DND-41 (cell line): ENCODE measurements at regions not wholly inside any gene's neighbourhood (a gene's known extent, or its start where the extent isn't known, plus 50 kb on each side); places are given as distances from the start of the nearest gene placed in this dataset.

Source experiments
- ATAC-seq: fragments of 200-7000 bp; cut with Tn5 transposase; 3 replicates; pipeline ENCODE4 v1.9.1; 2021; ENCODE audit warnings: low read depth; ENCODE audit not compliant: insufficient read depth
- DNase-seq: peaks from one replicate; pipeline ENCODE4 v3.0.0-alpha.2; 2020
- H2AFZ ChIP-seq: 2 replicates; pipeline ENCODE4 v1.6.0; 2012; ENCODE audit warnings: low read depth, low read length
- H3K27ac ChIP-seq: 2 replicates; pipeline ENCODE4 v1.5.1; 2012; ENCODE audit warnings: low read length, inconsistent platforms
- H3K27me3 ChIP-seq: fragments of 200-600 bp; sonication (generic); 2 replicates; pipeline ENCODE4 v1.6.0; 2012; ENCODE audit warnings: low read length, mild to moderate bottlenecking, inconsistent platforms; ENCODE audit not compliant: insufficient read depth, poor library complexity
- H3K36me3 ChIP-seq: 2 replicates; pipeline ENCODE4 v1.5.1; 2012; ENCODE audit warnings: low read length, inconsistent platforms; ENCODE audit not compliant: insufficient read depth
- H3K4me1 ChIP-seq: 2 replicates; pipeline ENCODE4 v1.5.1; 2012; ENCODE audit warnings: mild to moderate bottlenecking, low read length; ENCODE audit not compliant: insufficient read depth
- H3K4me2 ChIP-seq: 2 replicates; pipeline ENCODE4 v1.6.0; 2012; ENCODE audit warnings: mild to moderate bottlenecking, moderate library complexity, low read length, inconsistent platforms; ENCODE audit not compliant: insufficient read depth
- H3K4me3 ChIP-seq, 2 experiments: fragments of 200-600 bp in 1 of 2; shearing (Covaris generic) in 1 of 2; 2 replicates each; pipeline ENCODE4 v1.5.1; 2012 to 2016; ENCODE audit warnings: inconsistent platforms in 2 of 2, low read length in 2 of 2, mild to moderate bottlenecking in 2 of 2, low read depth in 1 of 2, moderate library complexity in 1 of 2
- H3K79me2 ChIP-seq: 2 replicates; pipeline ENCODE4 v1.6.0; 2012; ENCODE audit warnings: low read length, inconsistent platforms; ENCODE audit not compliant: insufficient read depth
- H3K9ac ChIP-seq: 2 replicates; pipeline ENCODE4 v1.6.0; 2012; ENCODE audit warnings: low read depth, mild to moderate bottlenecking, inconsistent platforms, low read length, moderate library complexity
- H3K9me3 ChIP-seq: 2 replicates; pipeline ENCODE4 v1.5.1; 2012; ENCODE audit warnings: low read length, moderate library complexity, mild to moderate bottlenecking, inconsistent platforms; ENCODE audit not compliant: insufficient read depth, severe bottlenecking
- H4K20me1 ChIP-seq: 2 replicates; pipeline ENCODE4 v1.6.0; 2012; ENCODE audit warnings: low read length; ENCODE audit not compliant: insufficient read depth
- CTCF ChIP-seq: IDR thresholded peaks from 2 replicates; pipeline ENCODE4 v1.5.1; 2012; ENCODE audit warnings: borderline replicate concordance, low read length, moderate library complexity, mild to moderate bottlenecking; ENCODE audit not compliant: poor library complexity, severe bottlenecking; ENCODE audit errors: extremely low read depth
- EZH2 ChIP-seq: IDR thresholded peaks from 3 replicates; pipeline ENCODE4 v1.6.1; 2012; ENCODE audit warnings: borderline replicate concordance, low read depth, mild to moderate bottlenecking, moderate library complexity, low read length, inconsistent platforms; ENCODE audit not compliant: severe bottlenecking

GRCh38 chr7:54255242-54255641, 286.9 kb upstream of the VSTM2A start:
- no peaks in the 10 kb centered on the region for H3K79me2 ChIP-seq
- no peaks in the 10 kb centered on the region for H3K4me1 ChIP-seq
- H3K36me3 ChIP-seq = no peaks in the 10 kb centered on the region
- no peak for TF ChIP-seq CTCF
- TF ChIP-seq EZH2 = no peak
- H3K4me2 ChIP-seq = no peak overlapping the region
- no peak overlapping the region for H2AFZ ChIP-seq
- no peak overlapping the region for H3K9ac ChIP-seq
- DNase-seq = no peak
- H3K27me3 ChIP-seq = no peaks in the 10 kb centered on the region
- H3K27ac ChIP-seq = no peak overlapping the region
- H3K4me3 ChIP-seq = no peak overlapping the region
- no peaks in the 10 kb centered on the region for H3K9me3 ChIP-seq
- H4K20me1 ChIP-seq = no peaks in the 10 kb centered on the region
- no peak for ATAC-seq

GRCh38 chr7:54259185-54259584, 283.0 kb upstream of the VSTM2A start:
- Histone ChIP-seq H3K4me2 (no peak overlapping the region), H3K27me3 (no peaks in the 10 kb centered on the region), H3K4me3 (no peak overlapping the region), H3K36me3 (no peaks in the 10 kb centered on the region), H3K4me1 (no peaks in the 10 kb centered on the region), H3K27ac (no peak overlapping the region), H2AFZ (no peak overlapping the region), H3K79me2 (no peaks in the 10 kb centered on the region), H3K9ac (no peak overlapping the region), H4K20me1 (no peaks in the 10 kb centered on the region), H3K9me3 (no peaks in the 10 kb centered on the region)
- no peak for ATAC-seq
- no peak for DNase-seq
- no peak for TF ChIP-seq CTCF
- TF ChIP-seq EZH2 = no peak

GRCh38 chr7:54260941-54261371, 281.2 kb upstream of the VSTM2A start:
- Histone ChIP-seq H3K4me2 (no peak overlapping the region), H3K79me2 (no peaks in the 10 kb centered on the region), H3K27ac (no peak overlapping the region), H4K20me1 (no peaks in the 10 kb centered on the region), H3K9me3 (no peaks in the 10 kb centered on the region), H3K36me3 (no peaks in the 10 kb centered on the region), H3K4me3 (no peak overlapping the region), H3K27me3 (no peaks in the 10 kb centered on the region), H2AFZ (no peak overlapping the region), H3K4me1 (no peaks in the 10 kb centered on the region), H3K9ac (no peak overlapping the region)
- ATAC-seq (no peak), DNase-seq (no peak)
- TF ChIP-seq EZH2 (no peak), CTCF (no peak)

- H3K36me3 ChIP-seq = no peaks in the 10 kb centered on the region
- no peaks in the 10 kb centered on the region for H3K27me3 ChIP-seq
- no peaks in the 10 kb centered on the region for H3K9me3 ChIP-seq
- no peak overlapping the region for H3K9ac ChIP-seq
- TF ChIP-seq EZH2 (no peak), CTCF (no peak)
- H3K4me2 ChIP-seq = no peak overlapping the region
- H3K4me3 ChIP-seq = no peak overlapping the region
- no peaks in the 10 kb centered on the region for H3K4me1 ChIP-seq
- DNase-seq (no peak), ATAC-seq (no peak)
- no peak overlapping the region for H2AFZ ChIP-seq
- no peaks in the 10 kb centered on the region for H3K79me2 ChIP-seq
- H3K27ac ChIP-seq = no peak overlapping the region
- H4K20me1 ChIP-seq = no peaks in the 10 kb centered on the region
Observed at GRCh38 chr7:54278847-54279246, 263.3 kb upstream of the VSTM2A start.
